HL-60 (cell line): ENCODE measurements at regions not wholly inside any gene's neighbourhood (a gene's known extent, or its start where the extent isn't known, plus 50 kb on each side); places are given as distances from the start of the nearest gene placed in this dataset.

Experiments used
- GABPA ChIP-seq: IDR thresholded peaks from 2 replicates; pipeline ENCODE4 v1.6.1; 2012; ENCODE audit warnings: low read depth
- POLR2AphosphoS5 ChIP-seq: IDR thresholded peaks from 2 replicates; pipeline ENCODE4 v1.6.1; 2012; ENCODE audit warnings: low read depth
- SPI1 ChIP-seq: IDR thresholded peaks from 2 replicates; pipeline ENCODE4 v1.6.1; 2012; ENCODE audit warnings: low read depth, mild to moderate bottlenecking, borderline replicate concordance
- TF ChIP-seq, protein P1 (sequence below): IDR thresholded peaks from one replicate; pipeline ENCODE4 v1.5.1; 2011; ENCODE audit warnings: low read length, control low read depth, inconsistent platforms; ENCODE audit not compliant: insufficient read depth
- TF ChIP-seq, protein P2 (sequence below): IDR thresholded peaks from 2 replicates; pipeline ENCODE4 v1.6.1; 2012; ENCODE audit warnings: low read depth; ENCODE audit not compliant: insufficient replicate concordance

DNA sequence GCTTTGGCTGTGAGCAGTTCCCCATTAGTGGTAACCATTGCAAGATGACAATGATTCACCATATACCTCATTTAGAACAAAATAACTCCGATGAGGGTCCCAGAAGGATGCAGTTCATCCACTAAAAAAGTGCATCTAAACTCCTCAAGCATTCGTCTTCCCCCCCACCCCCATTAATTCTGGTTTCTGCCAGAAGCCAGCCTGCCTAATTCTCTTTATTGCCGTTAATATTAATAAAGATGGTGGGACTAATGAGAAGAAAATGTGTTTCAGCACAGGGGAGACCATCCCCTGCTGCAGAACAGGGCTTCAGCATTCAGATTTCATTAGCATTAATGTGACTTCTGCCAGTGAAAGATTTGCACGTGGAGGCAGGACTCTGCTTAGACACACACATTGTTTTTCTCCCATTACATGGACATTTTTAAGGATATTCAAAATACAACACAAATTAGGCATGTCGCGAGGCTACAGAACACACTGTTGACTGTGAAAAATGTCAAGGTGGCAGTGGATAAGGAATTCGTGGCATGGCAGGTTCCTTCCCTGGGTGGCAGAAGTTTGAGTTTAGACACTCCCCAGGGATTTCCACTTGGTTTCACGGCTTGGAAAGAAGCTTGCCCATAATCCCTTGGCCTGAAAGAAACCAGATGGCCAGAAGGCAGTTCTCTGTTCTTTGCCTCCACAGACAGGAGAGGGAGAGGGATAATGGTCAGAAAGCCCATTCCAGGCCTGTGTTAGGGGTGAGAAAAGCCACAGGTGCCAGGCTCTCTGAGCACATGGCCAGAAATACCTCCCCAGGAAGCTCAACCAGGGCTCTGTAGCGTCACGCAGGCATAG is 236.5 kb downstream of the FOXO1 start:
- TF ChIP-seq, protein P1, sequence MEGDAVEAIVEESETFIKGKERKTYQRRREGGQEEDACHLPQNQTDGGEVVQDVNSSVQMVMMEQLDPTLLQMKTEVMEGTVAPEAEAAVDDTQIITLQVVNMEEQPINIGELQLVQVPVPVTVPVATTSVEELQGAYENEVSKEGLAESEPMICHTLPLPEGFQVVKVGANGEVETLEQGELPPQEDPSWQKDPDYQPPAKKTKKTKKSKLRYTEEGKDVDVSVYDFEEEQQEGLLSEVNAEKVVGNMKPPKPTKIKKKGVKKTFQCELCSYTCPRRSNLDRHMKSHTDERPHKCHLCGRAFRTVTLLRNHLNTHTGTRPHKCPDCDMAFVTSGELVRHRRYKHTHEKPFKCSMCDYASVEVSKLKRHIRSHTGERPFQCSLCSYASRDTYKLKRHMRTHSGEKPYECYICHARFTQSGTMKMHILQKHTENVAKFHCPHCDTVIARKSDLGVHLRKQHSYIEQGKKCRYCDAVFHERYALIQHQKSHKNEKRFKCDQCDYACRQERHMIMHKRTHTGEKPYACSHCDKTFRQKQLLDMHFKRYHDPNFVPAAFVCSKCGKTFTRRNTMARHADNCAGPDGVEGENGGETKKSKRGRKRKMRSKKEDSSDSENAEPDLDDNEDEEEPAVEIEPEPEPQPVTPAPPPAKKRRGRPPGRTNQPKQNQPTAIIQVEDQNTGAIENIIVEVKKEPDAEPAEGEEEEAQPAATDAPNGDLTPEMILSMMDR, result no peak
- TF ChIP-seq SPI1 (no peak), POLR2AphosphoS5 (no peak), GABPA (no peak)
- TF ChIP-seq, protein P2, sequence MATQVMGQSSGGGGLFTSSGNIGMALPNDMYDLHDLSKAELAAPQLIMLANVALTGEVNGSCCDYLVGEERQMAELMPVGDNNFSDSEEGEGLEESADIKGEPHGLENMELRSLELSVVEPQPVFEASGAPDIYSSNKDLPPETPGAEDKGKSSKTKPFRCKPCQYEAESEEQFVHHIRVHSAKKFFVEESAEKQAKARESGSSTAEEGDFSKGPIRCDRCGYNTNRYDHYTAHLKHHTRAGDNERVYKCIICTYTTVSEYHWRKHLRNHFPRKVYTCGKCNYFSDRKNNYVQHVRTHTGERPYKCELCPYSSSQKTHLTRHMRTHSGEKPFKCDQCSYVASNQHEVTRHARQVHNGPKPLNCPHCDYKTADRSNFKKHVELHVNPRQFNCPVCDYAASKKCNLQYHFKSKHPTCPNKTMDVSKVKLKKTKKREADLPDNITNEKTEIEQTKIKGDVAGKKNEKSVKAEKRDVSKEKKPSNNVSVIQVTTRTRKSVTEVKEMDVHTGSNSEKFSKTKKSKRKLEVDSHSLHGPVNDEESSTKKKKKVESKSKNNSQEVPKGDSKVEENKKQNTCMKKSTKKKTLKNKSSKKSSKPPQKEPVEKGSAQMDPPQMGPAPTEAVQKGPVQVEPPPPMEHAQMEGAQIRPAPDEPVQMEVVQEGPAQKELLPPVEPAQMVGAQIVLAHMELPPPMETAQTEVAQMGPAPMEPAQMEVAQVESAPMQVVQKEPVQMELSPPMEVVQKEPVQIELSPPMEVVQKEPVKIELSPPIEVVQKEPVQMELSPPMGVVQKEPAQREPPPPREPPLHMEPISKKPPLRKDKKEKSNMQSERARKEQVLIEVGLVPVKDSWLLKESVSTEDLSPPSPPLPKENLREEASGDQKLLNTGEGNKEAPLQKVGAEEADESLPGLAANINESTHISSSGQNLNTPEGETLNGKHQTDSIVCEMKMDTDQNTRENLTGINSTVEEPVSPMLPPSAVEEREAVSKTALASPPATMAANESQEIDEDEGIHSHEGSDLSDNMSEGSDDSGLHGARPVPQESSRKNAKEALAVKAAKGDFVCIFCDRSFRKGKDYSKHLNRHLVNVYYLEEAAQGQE, result no peak
